ENCODE measurements at regions not wholly inside any gene's neighbourhood (a gene's known extent, or its start where the extent isn't known, plus 50 kb on each side); places are given as distances from the start of the nearest gene placed in this dataset.
A peak's percentile ranks its signal among the peaks of the same experiment; 100 is the strongest.

DNA sequence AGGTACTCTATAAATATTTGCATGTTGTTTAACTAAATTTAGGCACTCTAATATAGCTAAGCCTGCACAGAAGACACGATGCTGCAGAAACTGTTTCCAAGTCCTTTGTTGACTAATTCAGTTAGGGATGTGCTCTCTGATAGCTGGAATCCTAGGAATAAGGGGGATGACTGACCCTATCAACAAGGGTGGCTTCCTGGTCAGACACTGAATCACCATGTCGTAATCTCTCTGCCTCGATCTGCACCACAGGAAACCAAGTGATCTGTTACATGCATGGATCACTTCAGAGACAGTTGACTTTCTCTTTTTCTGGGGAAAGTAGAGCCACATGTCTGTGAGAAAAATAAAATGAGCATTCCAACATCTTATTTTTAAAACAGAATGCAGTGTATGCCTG lies 169.1 kb downstream of the GUCY2F start:
- DNase-seq (ENCODE audit: low read depth) = no peak

- DNase-seq (ENCODE audit: low read depth) = no peak
Measured at GRCh38 chrX:109310031-109310430, 171.9 kb downstream of the GUCY2F start.

- no peak for DNase-seq (ENCODE audit: low read depth)
Measured at GRCh38 chrX:109301177-109301576, 180.7 kb downstream of the GUCY2F start.

GRCh38 chrX:109300415-109300814 lies 181.5 kb downstream of the GUCY2F start:
- no peak for DNase-seq (ENCODE audit: low read depth)

GRCh38 chrX:109299091-109299490 lies 182.8 kb downstream of the GUCY2F start:
- no peak for DNase-seq (ENCODE audit: low read depth)

DNA sequence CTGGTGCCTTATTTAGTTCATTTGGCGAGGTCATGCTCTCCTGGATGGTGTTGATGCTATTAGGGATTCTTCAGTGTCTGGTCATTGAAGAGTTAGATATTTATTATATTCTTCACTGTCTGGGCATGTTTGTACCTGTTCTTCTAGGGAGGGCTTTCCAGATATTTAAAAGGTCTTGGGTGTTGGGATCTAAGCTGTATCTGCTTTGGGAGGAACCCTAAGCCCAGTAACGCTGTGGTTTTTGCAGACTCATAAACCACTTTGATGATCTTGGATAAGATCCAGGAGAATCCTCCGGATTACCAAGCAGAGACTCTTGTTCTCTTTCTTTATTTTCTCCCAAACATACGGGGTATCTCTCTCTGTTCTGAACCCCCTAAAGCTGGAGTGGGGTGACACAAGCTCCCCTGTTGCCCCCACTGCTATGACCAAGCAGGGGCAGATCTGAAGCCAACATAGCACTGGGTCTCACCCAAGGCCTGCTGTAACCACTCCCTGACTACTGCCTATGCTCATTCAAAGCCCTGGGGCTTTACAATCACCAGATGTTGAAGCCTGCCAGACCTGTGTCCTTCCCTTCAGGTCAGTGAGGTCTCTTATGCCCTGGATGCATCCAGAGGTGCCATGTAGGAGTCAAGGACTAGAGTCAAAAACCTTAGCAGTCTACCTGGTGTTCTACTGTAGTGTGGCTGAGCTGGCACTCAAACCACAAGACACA lies 187.6 kb downstream of the GUCY2F start:
- no peak for DNase-seq (ENCODE audit: low read depth)

DNA sequence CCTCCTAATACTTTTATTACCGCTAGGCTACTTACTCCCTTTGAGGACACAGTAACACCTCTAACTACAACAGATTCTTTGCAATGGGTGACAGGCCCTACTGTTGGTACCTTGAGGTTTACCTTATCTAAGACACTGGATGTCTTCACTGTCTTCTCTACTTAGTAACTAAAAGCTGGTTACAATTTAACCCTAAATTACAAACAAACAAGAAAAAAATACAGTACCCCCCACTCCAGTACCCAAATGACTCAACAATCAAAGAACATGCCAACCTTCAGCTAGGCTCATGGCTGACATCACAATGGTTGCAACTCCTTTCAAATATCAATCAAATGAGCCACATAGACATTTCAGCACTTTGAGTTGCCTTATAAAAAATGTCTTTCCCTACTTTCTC lies 198.0 kb downstream of the GUCY2F start:
- DNase-seq (ENCODE audit: low read depth) = no peak

GRCh38 chrX:109281483-109282275 lies 200.2 kb downstream of the GUCY2F start:
- no peak for DNase-seq (ENCODE audit: low read depth)

DNA sequence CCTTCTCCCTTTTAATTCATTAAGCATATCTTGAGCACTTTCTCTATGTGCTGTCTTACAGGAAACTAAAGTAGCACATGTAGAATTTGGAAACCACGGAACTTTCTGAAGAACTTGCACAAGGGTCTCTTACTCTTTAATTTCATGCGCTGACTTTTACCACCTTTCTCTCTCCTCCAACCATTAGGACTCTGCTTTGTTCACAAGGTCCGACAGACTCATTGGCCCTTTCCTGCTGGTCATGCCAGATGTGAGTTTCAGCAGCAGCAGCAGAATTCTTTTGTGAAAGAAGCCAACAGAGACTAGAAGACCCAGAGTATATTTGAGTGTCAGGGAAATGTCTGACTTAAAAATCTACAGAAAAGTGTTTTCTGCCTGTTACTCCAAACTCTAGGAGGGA lies 207.1 kb downstream of the GUCY2F start:
- no peak for DNase-seq (ENCODE audit: low read depth)

DNA sequence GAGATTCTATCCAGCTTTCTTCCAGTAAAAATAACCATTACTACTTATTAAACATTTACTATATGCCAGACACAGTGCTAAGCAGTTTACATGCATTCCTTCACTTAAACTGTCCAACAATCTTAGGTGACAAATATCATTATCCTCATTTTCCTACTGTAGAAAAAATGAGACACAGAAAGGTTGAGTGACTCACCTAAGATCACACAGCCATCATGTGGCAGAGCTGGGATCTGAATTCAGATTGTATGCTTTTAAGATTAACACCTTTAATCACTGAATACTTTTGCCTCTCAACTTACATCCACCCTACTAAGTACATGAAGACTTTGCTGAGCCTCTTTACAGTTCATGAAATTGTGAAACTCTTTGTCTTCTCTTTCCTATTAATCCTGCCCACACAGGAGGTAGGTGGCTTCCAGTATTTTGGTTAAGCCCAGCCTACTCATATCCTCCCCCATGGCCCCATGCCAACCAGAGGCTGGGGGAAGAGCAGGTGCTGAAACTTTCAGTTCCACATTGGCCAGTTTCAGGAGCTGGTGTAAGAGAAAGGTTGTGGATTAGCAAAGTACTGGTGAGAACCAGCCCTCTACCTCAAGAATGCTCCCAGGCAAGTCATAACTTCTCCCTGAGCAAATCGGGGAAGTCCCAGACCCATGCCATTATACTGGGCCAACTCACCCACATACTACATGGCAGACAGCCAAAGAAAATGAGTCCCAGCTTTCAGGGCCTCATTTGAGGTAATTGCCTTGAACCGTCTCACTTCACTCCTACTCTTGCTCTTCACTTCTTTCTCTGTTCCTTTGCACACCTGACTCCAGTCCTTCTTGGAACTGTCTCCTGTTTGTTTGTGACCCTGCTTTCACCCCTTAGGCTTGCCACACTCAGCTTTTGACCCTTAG lies 211.1 kb downstream of the GUCY2F start:
- no peak for DNase-seq (ENCODE audit: low read depth)

DNA sequence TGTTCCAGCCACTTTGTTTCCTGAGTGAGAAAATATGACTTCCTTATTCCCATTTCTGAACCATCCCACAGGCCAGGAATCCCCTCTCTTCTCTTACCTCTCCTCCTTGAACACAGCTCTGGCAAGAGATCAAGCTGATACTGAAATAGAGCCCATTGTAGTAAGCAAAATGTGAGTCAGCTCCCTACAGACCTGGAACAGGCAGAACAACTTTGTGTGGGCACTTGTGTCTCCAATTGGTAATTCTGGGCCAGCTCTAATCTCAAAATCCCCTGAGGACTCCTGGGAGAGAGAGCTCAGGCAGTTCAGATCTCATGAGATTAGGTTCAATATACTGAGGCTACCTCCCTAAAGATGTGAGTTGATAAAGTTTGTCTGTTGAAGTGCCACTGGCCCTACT lies 213.5 kb downstream of the GUCY2F start:
- no peak for DNase-seq (ENCODE audit: low read depth)

DNA sequence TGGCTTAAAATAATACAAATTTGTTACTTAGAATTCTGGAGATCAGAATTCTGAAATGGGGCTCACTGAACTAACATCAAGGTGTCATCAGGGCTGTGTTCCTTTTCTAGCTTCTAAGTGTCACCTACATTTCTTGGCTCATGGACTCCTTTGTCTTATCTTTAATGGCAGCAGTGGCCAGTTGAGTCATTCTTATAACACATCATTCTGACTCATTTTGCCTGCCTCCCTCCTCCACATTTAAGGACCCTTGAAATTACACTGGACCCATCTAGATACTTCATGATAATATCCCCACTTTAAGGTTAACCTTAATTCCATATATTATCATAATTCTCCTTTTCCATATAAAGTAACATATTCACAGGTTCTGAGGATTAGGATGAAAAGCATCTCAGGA lies 215.9 kb downstream of the GUCY2F start:
- DNase-seq (ENCODE audit: low read depth) = no peak

DNA sequence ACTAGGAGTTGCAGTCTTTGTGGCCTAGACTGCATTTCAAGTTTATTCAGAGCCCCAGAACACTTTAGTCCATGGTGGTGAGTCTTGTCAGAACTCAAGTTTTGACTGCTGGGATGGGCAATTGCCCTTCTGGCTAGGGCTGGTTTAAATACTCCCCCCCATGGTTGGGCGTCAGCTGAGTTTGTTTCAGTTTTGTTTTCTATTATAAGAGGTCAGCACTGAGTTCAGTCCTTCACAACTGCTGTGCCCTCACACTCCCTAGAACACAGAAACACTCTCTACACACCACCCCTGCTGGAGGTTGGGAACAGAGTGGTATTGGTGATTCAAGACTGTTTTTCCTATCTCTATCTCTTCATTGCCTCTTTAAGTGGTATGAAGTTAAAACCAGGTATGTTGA lies 217.0 kb downstream of the GUCY2F start:
- no peak for DNase-seq (ENCODE audit: low read depth)

DNA sequence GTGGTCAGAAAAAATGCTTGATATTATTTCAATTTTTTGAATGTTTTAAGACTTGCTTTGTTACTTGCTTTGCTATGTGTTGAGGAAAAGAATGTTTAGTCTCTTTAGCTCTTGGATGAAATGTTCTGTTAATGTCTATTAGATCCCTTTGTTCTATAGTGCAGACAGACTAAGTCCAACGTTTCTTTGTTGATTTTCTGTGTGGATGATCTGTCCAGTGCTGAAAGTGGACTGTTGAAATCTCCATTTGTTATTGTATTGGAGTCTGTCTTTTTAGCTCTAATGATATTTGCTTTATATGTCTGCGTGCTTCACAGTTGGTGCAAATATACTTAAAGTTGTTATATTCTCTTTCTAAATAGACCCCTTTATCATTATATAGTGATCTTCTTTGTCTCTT lies 220.6 kb downstream of the GUCY2F start:
- DNase-seq (ENCODE audit: low read depth) = no peak

GRCh38 chrX:109252789-109253188 lies 229.1 kb downstream of the GUCY2F start:
- no peak for DNase-seq (ENCODE audit: low read depth)

DNA sequence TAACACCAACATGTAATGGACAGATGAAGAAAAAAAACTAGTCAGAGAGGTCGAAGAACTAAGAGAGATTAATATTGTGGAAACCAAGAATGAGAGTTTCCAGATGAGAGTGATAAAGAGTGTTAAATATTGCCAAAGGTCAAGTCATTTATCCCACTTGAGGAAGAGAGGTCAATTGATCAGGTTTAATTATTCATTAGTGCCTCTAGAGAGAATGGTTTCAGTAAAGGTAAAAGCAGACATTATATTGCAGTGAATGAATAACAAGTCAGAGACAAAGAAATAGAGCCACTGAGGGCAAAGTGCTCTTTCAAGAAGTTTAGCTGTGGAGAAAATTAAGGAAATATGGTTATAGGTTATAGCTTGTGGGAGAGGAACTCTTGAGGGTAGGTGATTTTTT lies 263.1 kb downstream of the GUCY2F start:
- DNase-seq (ENCODE audit: low read depth) = no peak

GRCh38 chrX:109199726-109200125 lies 282.2 kb downstream of the GUCY2F start:
- DNase-seq (ENCODE audit: low read depth) = peak; percentile 41

DNA sequence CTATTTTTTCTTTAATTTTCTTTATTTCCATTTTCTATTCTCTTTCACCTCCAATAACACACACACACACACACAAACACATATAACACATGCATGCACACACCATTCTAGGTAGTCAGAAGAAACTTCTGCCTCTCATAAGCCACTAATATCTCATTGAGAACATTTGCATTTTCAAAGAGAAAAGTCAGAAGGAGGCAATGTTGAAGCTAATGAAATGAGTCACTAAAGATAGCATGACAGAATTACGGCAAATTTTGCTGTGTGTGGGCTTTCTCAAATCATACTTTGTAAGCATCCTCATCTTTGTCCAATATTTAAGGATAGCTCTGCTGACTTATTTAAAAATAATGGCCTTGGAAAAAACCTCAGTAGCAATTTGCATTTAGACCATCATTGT lies 291.3 kb downstream of the GUCY2F start:
- DNase-seq (ENCODE audit: low read depth) = no peak

GRCh38 chrX:109187473-109188168 lies 294.3 kb downstream of the GUCY2F start:
- no peak for DNase-seq (ENCODE audit: low read depth)

DNA sequence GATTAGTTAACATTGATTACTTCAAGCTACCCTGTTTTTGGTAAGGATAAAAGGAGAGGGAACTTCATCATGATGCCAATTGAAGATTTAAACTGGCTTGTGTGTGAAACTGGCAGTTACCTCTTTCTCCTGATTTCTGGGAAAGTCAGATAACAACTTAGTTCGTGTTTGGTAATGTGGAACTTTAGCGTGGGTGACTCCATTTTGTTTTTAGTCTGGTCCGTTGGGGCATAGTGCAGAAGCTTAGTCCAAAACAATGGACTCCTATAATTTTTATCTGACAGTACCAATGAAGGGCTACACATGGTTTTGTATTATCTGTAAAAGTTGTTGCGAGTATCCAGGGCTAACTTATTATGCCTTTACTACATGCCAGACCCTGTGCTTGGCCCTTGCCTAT lies 294.9 kb downstream of the GUCY2F start:
- no peak for DNase-seq (ENCODE audit: low read depth)

DNA sequence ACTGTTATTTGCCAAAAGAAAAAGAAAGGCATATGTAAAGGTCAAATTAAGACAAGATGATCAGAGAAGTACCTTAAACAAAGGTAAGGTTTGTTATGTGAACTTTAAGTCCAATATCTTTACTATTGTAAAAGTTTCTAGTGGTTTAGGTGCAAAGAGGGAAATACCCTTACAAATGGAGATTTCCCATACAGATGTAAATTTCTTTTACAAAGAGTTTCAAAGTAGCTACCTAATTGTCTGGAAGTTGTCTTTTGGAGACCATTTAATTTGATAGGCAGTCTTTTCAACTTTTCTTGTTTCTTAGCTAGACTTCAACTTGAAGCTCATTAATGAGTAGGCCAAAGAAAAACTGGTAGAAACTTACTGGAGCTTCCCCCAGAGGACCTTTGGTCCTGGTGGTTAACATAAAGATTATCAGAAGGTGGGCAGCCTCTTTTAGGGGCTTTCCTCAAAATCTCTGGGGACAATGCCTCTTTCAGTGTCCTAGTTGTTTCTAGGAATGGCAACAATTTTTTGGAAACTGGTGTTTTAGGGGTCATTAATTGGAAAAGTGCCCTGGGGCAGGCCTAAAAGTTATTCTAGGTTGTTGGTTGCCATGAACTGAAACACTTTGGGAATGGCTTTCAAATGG lies 297.3 kb downstream of the GUCY2F start:
- DNase-seq (ENCODE audit: low read depth) = no peak
